PC-3 (cell line): ENCODE measurements at regions not wholly inside any gene's neighbourhood (a gene's known extent, or its start where the extent isn't known, plus 50 kb on each side); places are given as distances from the start of the nearest gene placed in this dataset.

Source experiments
- ATAC-seq: fragments of 200-7000 bp; cut with Tn5 transposase; 2 replicates; pipeline ENCODE4 v1.9.1; 2020; ENCODE audit warnings: mild to moderate bottlenecking, moderate library complexity
- BruUV-seq: library from RNA; stranded (reverse); fragments of 400-500 nt; replicated peaks from 2 replicates; lab custom pipeline; 2021; lab: Mats Ljungman, UMichigan
- CTCF ChIA-PET: fragments of 300-600 bp; sonication (Branson Sonifier 250); formaldehyde crosslinking; loops from one replicate; lab custom pipeline; 2022; ENCODE audit warnings: antibody characterized with exemption; lab: Charles Lee
- POLR2A ChIA-PET: fragments of 300-600 bp; sonication (Branson Sonifier 250); formaldehyde crosslinking; loops from one replicate; lab custom pipeline; 2022; ENCODE audit warnings: antibody characterized with exemption; ENCODE audit not compliant: unreplicated experiment; lab: Charles Lee
- DNase-seq: peaks from one replicate; pipeline ENCODE4 v3.0.0-alpha.2; 2015
- H2AFZ ChIP-seq: fragments of 300-600 bp; sonication (generic); 2 replicates; pipeline ENCODE4 v1.6.0; 2016; ENCODE audit warnings: antibody characterized with exemption, low read length
- H3F3A ChIP-seq: fragments of 300-600 bp; sonication (generic); one replicate; pipeline ENCODE4 v1.6.0; 2017; ENCODE audit warnings: antibody characterized with exemption, low read length, control low read depth, mild to moderate bottlenecking; ENCODE audit not compliant: unreplicated experiment
- H3K27ac ChIP-seq: fragments of 300-600 bp; sonication (generic); 2 replicates; pipeline ENCODE4 v1.5.1; 2016; ENCODE audit warnings: mild to moderate bottlenecking, low read length
- H3K27me3 ChIP-seq: fragments of 300-600 bp; sonication (generic); 2 replicates; pipeline ENCODE4 v1.6.1; 2016; ENCODE audit warnings: low read length, mixed read lengths
- H3K36me3 ChIP-seq: fragments of 300-600 bp; sonication (generic); 2 replicates; pipeline ENCODE4 v1.6.1; 2016; ENCODE audit warnings: low read depth, mixed run types, low read length, mixed read lengths
- H3K4me1 ChIP-seq: fragments of 300-600 bp; sonication (generic); 2 replicates; pipeline ENCODE4 v1.5.1; 2016; ENCODE audit warnings: low read length; ENCODE audit not compliant: insufficient read depth
- H3K4me2 ChIP-seq: fragments of 300-600 bp; sonication (generic); 2 replicates; pipeline ENCODE4 v1.6.0; 2016; ENCODE audit warnings: low read length
- H3K4me3 ChIP-seq: fragments of 300-600 bp; sonication (generic); 2 replicates; pipeline ENCODE4 v1.5.1; 2016; ENCODE audit warnings: mild to moderate bottlenecking, low read length, mixed read lengths
- H3K79me2 ChIP-seq: fragments of 300-600 bp; sonication (generic); 2 replicates; pipeline ENCODE4 v1.6.1; 2017; ENCODE audit warnings: low read length, mixed read lengths
- H3K9ac ChIP-seq: fragments of 300-600 bp; sonication (generic); 2 replicates; pipeline ENCODE4 v1.6.0; 2016; ENCODE audit warnings: mild to moderate bottlenecking, low read length
- H3K9me2 ChIP-seq: fragments of 300-600 bp; sonication (generic); replicated peaks from 2 replicates; pipeline ENCODE4 v1.6.1; 2016; ENCODE audit warnings: mixed run types, low read length, mixed read lengths
- H3K9me3 ChIP-seq: fragments of 300-600 bp; sonication (generic); 2 replicates; pipeline ENCODE4 v1.6.1; 2016; ENCODE audit warnings: low read length, mixed read lengths
- H4K20me1 ChIP-seq: fragments of 300-600 bp; sonication (generic); 2 replicates; pipeline ENCODE4 v1.6.1; 2016; ENCODE audit warnings: low read length, mixed read lengths
- EZH2 ChIP-seq: fragments of 300-600 bp; sonication (generic); IDR thresholded peaks from one replicate; pipeline ENCODE4 v1.6.1; 2017; ENCODE audit warnings: antibody characterized with exemption, mild to moderate bottlenecking, low read length; ENCODE audit not compliant: unreplicated experiment
- EZH2phosphoT487 ChIP-seq: fragments of 300-600 bp; sonication (generic); IDR thresholded peaks from 2 replicates; pipeline ENCODE4 v1.6.1; 2018; ENCODE audit warnings: mild to moderate bottlenecking, antibody characterized with exemption, low read length, borderline replicate concordance
- intact Hi-C: fragments of 100-400 bp; cut with micrococcal nuclease; formaldehyde crosslinking; loops from 2 replicates; pipeline ENCODE4 v1.9.0; 2023
- TF ChIP-seq, protein P1 (sequence below): fragments of 300-600 bp; sonication (generic); conservative IDR thresholded peaks from 2 replicates; pipeline ENCODE4 v1.5.1; 2017; ENCODE audit warnings: antibody characterized with exemption, low read depth, mild to moderate bottlenecking, low read length

GRCh38 chr19:28402701-28403290, 810.2 kb downstream of the UQCRFS1 start:
- BruUV-seq: no TSS peak
- Histone ChIP-seq H3K9me3 (no peaks in the 10 kb centered on the region), H3K79me2 (no peaks in the 10 kb centered on the region), H3K9me2 (no peaks in the 10 kb centered on the region), H3K36me3 (no peaks in the 10 kb centered on the region), H4K20me1 (no peaks in the 10 kb centered on the region), H3K4me3 (no peak overlapping the region), H3K27me3 (no peaks in the 10 kb centered on the region), H3K27ac (no peak overlapping the region), H3F3A (no peaks in the 10 kb centered on the region), H3K4me2 (no peak overlapping the region), H3K9ac (no peak overlapping the region), H2AFZ (no peak overlapping the region), H3K4me1 (no peaks in the 10 kb centered on the region)
- intact Hi-C loops: no loop called here
- DNase-seq (no peak), ATAC-seq (no peak)
- TF ChIP-seq EZH2 (no peak), EZH2phosphoT487 (no peak)
- TF ChIP-seq, protein P1, sequence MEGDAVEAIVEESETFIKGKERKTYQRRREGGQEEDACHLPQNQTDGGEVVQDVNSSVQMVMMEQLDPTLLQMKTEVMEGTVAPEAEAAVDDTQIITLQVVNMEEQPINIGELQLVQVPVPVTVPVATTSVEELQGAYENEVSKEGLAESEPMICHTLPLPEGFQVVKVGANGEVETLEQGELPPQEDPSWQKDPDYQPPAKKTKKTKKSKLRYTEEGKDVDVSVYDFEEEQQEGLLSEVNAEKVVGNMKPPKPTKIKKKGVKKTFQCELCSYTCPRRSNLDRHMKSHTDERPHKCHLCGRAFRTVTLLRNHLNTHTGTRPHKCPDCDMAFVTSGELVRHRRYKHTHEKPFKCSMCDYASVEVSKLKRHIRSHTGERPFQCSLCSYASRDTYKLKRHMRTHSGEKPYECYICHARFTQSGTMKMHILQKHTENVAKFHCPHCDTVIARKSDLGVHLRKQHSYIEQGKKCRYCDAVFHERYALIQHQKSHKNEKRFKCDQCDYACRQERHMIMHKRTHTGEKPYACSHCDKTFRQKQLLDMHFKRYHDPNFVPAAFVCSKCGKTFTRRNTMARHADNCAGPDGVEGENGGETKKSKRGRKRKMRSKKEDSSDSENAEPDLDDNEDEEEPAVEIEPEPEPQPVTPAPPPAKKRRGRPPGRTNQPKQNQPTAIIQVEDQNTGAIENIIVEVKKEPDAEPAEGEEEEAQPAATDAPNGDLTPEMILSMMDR: no peak
- POLR2A ChIA-PET: no interaction called here
- CTCF ChIA-PET: no interaction called here

DNA sequence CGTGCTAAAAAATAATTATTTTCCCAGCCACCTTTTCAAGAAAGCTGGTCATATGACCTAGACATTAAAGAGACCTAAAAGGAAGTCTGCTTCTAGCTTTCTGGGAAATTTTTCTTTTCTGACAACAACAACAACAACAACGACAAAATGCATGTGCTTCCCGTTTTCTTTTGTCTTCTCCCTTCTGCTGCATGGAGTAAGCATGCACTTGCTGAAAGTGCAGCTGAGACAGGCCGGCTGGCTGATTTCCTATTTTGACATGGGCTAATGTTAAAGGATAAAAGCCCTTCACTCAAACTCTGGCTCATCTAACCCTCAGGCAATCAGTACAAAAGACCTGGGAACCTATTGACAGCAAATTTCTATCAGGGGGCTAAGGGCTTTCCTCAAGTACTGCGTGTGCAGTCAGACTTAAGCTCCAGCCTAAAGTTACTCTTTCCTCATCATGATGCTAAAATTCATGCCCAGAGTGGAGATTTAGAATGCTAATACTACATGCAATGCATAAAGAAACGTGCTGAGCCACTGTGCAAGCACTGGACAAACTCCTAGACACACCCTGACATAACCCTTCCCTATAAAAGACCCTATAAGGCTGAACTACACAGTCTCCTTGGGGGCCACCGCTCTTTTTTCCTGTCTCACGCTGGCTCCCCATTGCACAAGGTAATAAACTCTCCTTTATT, 811.1 kb downstream of the UQCRFS1 start:
- no peaks in the 10 kb centered on the region for H3K9me2 ChIP-seq
- BruUV-seq: no TSS peak
- TF ChIP-seq EZH2phosphoT487 (no peak), EZH2 (no peak)
- TF ChIP-seq, protein P1: no peak

More for the DNA sequence above, 811.1 kb downstream of the UQCRFS1 start:
- no peaks in the 10 kb centered on the region for H3K36me3 ChIP-seq
- H3K27me3 ChIP-seq: no peaks in the 10 kb centered on the region
- no peaks in the 10 kb centered on the region for H3F3A ChIP-seq
- H3K4me3 ChIP-seq: no peak overlapping the region
- CTCF ChIA-PET: no interaction called here
- no peak overlapping the region for H3K27ac ChIP-seq
- no peak overlapping the region for H3K4me2 ChIP-seq
- H3K9ac ChIP-seq: no peak overlapping the region
- POLR2A ChIA-PET: no interaction called here
- no peaks in the 10 kb centered on the region for H3K9me3 ChIP-seq
- ATAC-seq (no peak), DNase-seq (no peak)
- no peaks in the 10 kb centered on the region for H3K79me2 ChIP-seq
- intact Hi-C loops: no loop called here
- H2AFZ ChIP-seq: no peak overlapping the region
- no peaks in the 10 kb centered on the region for H3K4me1 ChIP-seq
- no peaks in the 10 kb centered on the region for H4K20me1 ChIP-seq
